Right cardiac atrium (tissue), 5 donors: ENCODE measurements at regions not wholly inside any gene's neighbourhood (a gene's known extent, or its start where the extent isn't known, plus 50 kb on each side); places are given as distances from the start of the nearest gene placed in this dataset.

Experiments
- ATAC-seq, 2 donors: fragments of 200-7000 bp; cut with Tn5 transposase; one replicate each; pipeline versions ENCODE4 v1.8.0 to v1.9.1; 2020; ENCODE audit warnings: moderate library complexity in 2 of 2, mild to moderate bottlenecking in 1 of 2
- DNase-seq, 3 donors: peaks; one replicate each; pipeline ENCODE4 v3.0.0-alpha.2; 2020
- H3K27ac ChIP-seq: one replicate; pipeline ENCODE4 v1.5.1; 2013; ENCODE audit warnings: mild to moderate bottlenecking, low read length, control low read depth, moderate library complexity
- H3K27me3 ChIP-seq: one replicate; pipeline ENCODE4 v1.6.1; 2013; ENCODE audit not compliant: control insufficient read depth, insufficient read depth
- H3K4me1 ChIP-seq: one replicate; pipeline ENCODE4 v1.6.1; 2013; ENCODE audit warnings: low read length; ENCODE audit not compliant: control insufficient read depth, insufficient read depth
- H3K4me3 ChIP-seq: one replicate; pipeline ENCODE4 v1.5.1; 2013; ENCODE audit warnings: low read length, control low read depth
- H3K9me3 ChIP-seq: one replicate; pipeline ENCODE4 v1.6.1; 2013; ENCODE audit warnings: low read length; ENCODE audit not compliant: control insufficient read depth
- WGBS: extraction: QIAGEN DNeasy Blood & Tissue Kit; methylation state at CpG from one replicate; pipeline ENCODE4 v1.1.7; 2013; 5-methylcytosine and 5-hydroxymethylcytosine counted together
- intact Hi-C, 4 donors: fragments of 100-400 bp; cut with DNase I; formaldehyde crosslinking; loops; one replicate each; pipeline versions ENCODE4 v1.11.0 to v1.14.0; 2022 to 2023
- donor health status: healthy with polysubstance abuse.
- donor health status: DM: no; HTN: yes; CAD: no.
- donor health status: DM: no; HTN: no; CAD: no.
- donor health status: DM: no; HTN: yes; CAD: no; lungs with severe emphysema.
- donor health status: DM: yes; HTN: yes; CAD: no.

GRCh38 chr10:118907051-118907450 lies 122.5 kb upstream of the NANOS1 start:
- ATAC-seq (no peak), DNase-seq (no peak)
- H3K4me3 ChIP-seq: no peak overlapping the region
- H3K27me3 ChIP-seq: no peaks in the 10 kb centered on the region
- peaks cover 6% of the 10 kb centered on the region for H3K4me1 ChIP-seq
- intact Hi-C loops: no loop called here
- 91% methylated on average over 5 of the region's 5 CpGs for WGBS
- no peaks in the 10 kb centered on the region for H3K9me3 ChIP-seq
- no peak overlapping the region for H3K27ac ChIP-seq

GRCh38 chr10:118908557-118909256 lies 120.8 kb upstream of the NANOS1 start:
- Histone ChIP-seq H3K9me3 (no peaks in the 10 kb centered on the region), H3K27ac (no peak overlapping the region), H3K4me1 (peaks cover 6% of the 10 kb centered on the region), H3K27me3 (no peaks in the 10 kb centered on the region), H3K4me3 (no peak overlapping the region)
- intact Hi-C loops: no loop called here
- ATAC-seq: peak in 1 of 2 donors; percentile 24
- peak in 1 of 3 donors; percentile 44 for DNase-seq
- 65% methylated on average over 16 of the region's 16 CpGs for WGBS

GRCh38 chr10:118910702-118911101 lies 118.8 kb upstream of the NANOS1 start:
- WGBS: 85% methylated on average over 7 of the region's 7 CpGs
- Histone ChIP-seq H3K27me3 (no peaks in the 10 kb centered on the region), H3K27ac (no peak overlapping the region), H3K4me1 (peaks cover 6% of the 10 kb centered on the region), H3K9me3 (no peaks in the 10 kb centered on the region), H3K4me3 (no peak overlapping the region)
- intact Hi-C loops: no loop called here
- ATAC-seq: peak in 1 of 2 donors; percentile 6
- no peak for DNase-seq

GRCh38 chr10:118911363-118911762 lies 118.2 kb upstream of the NANOS1 start:
- H3K27ac ChIP-seq: no peak overlapping the region
- intact Hi-C loops: no loop called here
- DNase-seq (no peak), ATAC-seq (peak in 1 of 2 donors; percentile 38)
- H3K9me3 ChIP-seq: no peaks in the 10 kb centered on the region
- no peaks in the 10 kb centered on the region for H3K27me3 ChIP-seq
- WGBS: 35% methylated on average over 5 of the region's 5 CpGs
- peaks cover 6% of the 10 kb centered on the region for H3K4me1 ChIP-seq
- no peak overlapping the region for H3K4me3 ChIP-seq

- H3K27me3 ChIP-seq: no peaks in the 10 kb centered on the region
- ATAC-seq: no peak
These were observed 116.4 kb upstream of the NANOS1 start for GRCh38 chr10:118912961-118913600.

GRCh38 chr10:118913825-118914224 lies 115.7 kb upstream of the NANOS1 start:
- Histone ChIP-seq H3K9me3 (no peaks in the 10 kb centered on the region), H3K27ac (no peak overlapping the region), H3K4me1 (peaks cover 6% of the 10 kb centered on the region), H3K27me3 (no peaks in the 10 kb centered on the region), H3K4me3 (no peak overlapping the region)
- peak in 1 of 2 donors; percentile 7 for ATAC-seq
- WGBS: 49% methylated on average over 4 of the region's 4 CpGs
- intact Hi-C loops: no loop called here
- DNase-seq: no peak

More at GRCh38 chr10:118912961-118913600, 116.4 kb upstream of the NANOS1 start:
- no peak for DNase-seq
- no peaks in the 10 kb centered on the region for H3K9me3 ChIP-seq
- H3K4me3 ChIP-seq: no peak overlapping the region
- H3K27ac ChIP-seq: no peak overlapping the region
- H3K4me1 ChIP-seq: peaks cover 6% of the 10 kb centered on the region
- 60% methylated on average over 4 of the region's 4 CpGs for WGBS
- intact Hi-C loops: no loop called here

- no peak for ATAC-seq
- intact Hi-C loops: no loop called here
- H3K4me3 ChIP-seq: no peak overlapping the region
- WGBS: 60% methylated on average over 4 of the region's 4 CpGs
- DNase-seq: no peak
- no peak overlapping the region for H3K27ac ChIP-seq
- H3K9me3 ChIP-seq: no peaks in the 10 kb centered on the region
- peaks cover 6% of the 10 kb centered on the region for H3K4me1 ChIP-seq
- H3K27me3 ChIP-seq: no peaks in the 10 kb centered on the region
These were observed 114.9 kb upstream of the NANOS1 start for GRCh38 chr10:118914629-118915028.

- Histone ChIP-seq H3K4me1 (peaks cover 6% of the 10 kb centered on the region), H3K27ac (no peak overlapping the region), H3K9me3 (no peaks in the 10 kb centered on the region), H3K4me3 (no peak overlapping the region), H3K27me3 (no peaks in the 10 kb centered on the region)
- no peak for DNase-seq
- intact Hi-C loops: no loop called here
- no peak for ATAC-seq
- 85% methylated on average over 8 of the region's 8 CpGs for WGBS
These were observed 114.4 kb upstream of the NANOS1 start for GRCh38 chr10:118915161-118915560.

- ATAC-seq (no peak), DNase-seq (no peak)
- peaks cover 2% of the 10 kb centered on the region for H3K4me1 ChIP-seq
- WGBS: 95% methylated on average over 6 of the region's 6 CpGs
- H3K27ac ChIP-seq: no peak overlapping the region
- H3K27me3 ChIP-seq: no peaks in the 10 kb centered on the region
- H3K4me3 ChIP-seq: no peak overlapping the region
- H3K9me3 ChIP-seq: no peaks in the 10 kb centered on the region
- intact Hi-C loops: no loop called here
These were observed 112.7 kb upstream of the NANOS1 start for GRCh38 chr10:118916777-118917176.

- DNase-seq (no peak), ATAC-seq (no peak)
- 86% methylated on average over 7 of the region's 7 CpGs for WGBS
- Histone ChIP-seq H3K9me3 (no peaks in the 10 kb centered on the region), H3K27me3 (no peaks in the 10 kb centered on the region), H3K27ac (no peak overlapping the region), H3K4me3 (no peak overlapping the region), H3K4me1 (no peaks in the 10 kb centered on the region)
- intact Hi-C loops: no loop called here
These were observed 111.8 kb upstream of the NANOS1 start for GRCh38 chr10:118917701-118918100.

GRCh38 chr10:118918116-118918515 lies 111.4 kb upstream of the NANOS1 start:
- no peaks in the 10 kb centered on the region for H3K4me1 ChIP-seq
- intact Hi-C loops: no loop called here
- H3K4me3 ChIP-seq: no peak overlapping the region
- ATAC-seq (no peak), DNase-seq (no peak)
- no peaks in the 10 kb centered on the region for H3K27me3 ChIP-seq
- H3K27ac ChIP-seq: no peak overlapping the region
- 74% methylated on average over 5 of the region's 5 CpGs for WGBS
- H3K9me3 ChIP-seq: no peaks in the 10 kb centered on the region
